RKO (cell line): ENCODE measurements at regions not wholly inside any gene's neighbourhood (a gene's known extent, or its start where the extent isn't known, plus 50 kb on each side); places are given as distances from the start of the nearest gene placed in this dataset.

Experiments
- DNase-seq: peaks from one replicate; pipeline ENCODE4 v3.0.0-alpha.2; 2016; ENCODE audit warnings: low spot score

- DNase-seq = no peak
These were observed 331.8 kb upstream of the XYLT1 start for GRCh38 chr16:17802571-17802970.

GRCh38 chr16:17801068-17801467 is 330.3 kb upstream of the XYLT1 start:
- no peak for DNase-seq

- DNase-seq = no peak
These were observed 328.0 kb upstream of the XYLT1 start for GRCh38 chr16:17798716-17799115.

- no peak for DNase-seq
These were observed 322.6 kb upstream of the XYLT1 start for GRCh38 chr16:17793354-17793753.

- DNase-seq = peak; percentile 67
These were observed 313.3 kb upstream of the XYLT1 start for GRCh38 chr16:17784073-17784472.

GRCh38 chr16:17780181-17780580 is 309.4 kb upstream of the XYLT1 start:
- DNase-seq = no peak

GRCh38 chr16:17777408-17777863 is 306.7 kb upstream of the XYLT1 start:
- DNase-seq = no peak

GRCh38 chr16:17776888-17777287 is 306.1 kb upstream of the XYLT1 start:
- DNase-seq = no peak

GRCh38 chr16:17776465-17776864 is 305.7 kb upstream of the XYLT1 start:
- DNase-seq = no peak

- no peak for DNase-seq
These were observed 304.3 kb upstream of the XYLT1 start for GRCh38 chr16:17775061-17775460.

GRCh38 chr16:17773698-17774101 is 302.9 kb upstream of the XYLT1 start:
- DNase-seq = no peak

- DNase-seq = no peak
These were observed 299.3 kb upstream of the XYLT1 start for GRCh38 chr16:17770104-17770503.

- no peak for DNase-seq
These were observed 298.3 kb upstream of the XYLT1 start for GRCh38 chr16:17769065-17769464.

GRCh38 chr16:17768257-17768656 is 297.5 kb upstream of the XYLT1 start:
- no peak for DNase-seq

- DNase-seq = no peak
These were observed 295.3 kb upstream of the XYLT1 start for GRCh38 chr16:17766012-17766411.

GRCh38 chr16:17759451-17760390 is 289.0 kb upstream of the XYLT1 start:
- no peak for DNase-seq

GRCh38 chr16:17757808-17758207 is 287.0 kb upstream of the XYLT1 start:
- DNase-seq = no peak

GRCh38 chr16:17755158-17755557 is 284.4 kb upstream of the XYLT1 start:
- no peak for DNase-seq

- DNase-seq = no peak
These were observed 282.7 kb upstream of the XYLT1 start for GRCh38 chr16:17753434-17753833.

- no peak for DNase-seq
These were observed 278.9 kb upstream of the XYLT1 start for GRCh38 chr16:17749706-17750105.

- no peak for DNase-seq
These were observed 277.4 kb upstream of the XYLT1 start for GRCh38 chr16:17748044-17748719.

GRCh38 chr16:17747081-17747756 is 276.5 kb upstream of the XYLT1 start:
- DNase-seq = no peak
